Erythroblast (primary cell): ENCODE measurements at regions not wholly inside any gene's neighbourhood (a gene's known extent, or its start where the extent isn't known, plus 50 kb on each side); places are given as distances from the start of the nearest gene placed in this dataset.

Experiments used
- GATA1 ChIP-seq: IDR thresholded peaks from 2 replicates; pipeline ENCODE4 v1.6.1; 2011; ENCODE audit warnings: low read depth, mild to moderate bottlenecking, control low read depth, low read length, moderate library complexity
- POLR2A ChIP-seq: IDR thresholded peaks from 2 replicates; pipeline ENCODE4 v1.6.1; 2011; ENCODE audit warnings: mild to moderate bottlenecking, low read length

DNA sequence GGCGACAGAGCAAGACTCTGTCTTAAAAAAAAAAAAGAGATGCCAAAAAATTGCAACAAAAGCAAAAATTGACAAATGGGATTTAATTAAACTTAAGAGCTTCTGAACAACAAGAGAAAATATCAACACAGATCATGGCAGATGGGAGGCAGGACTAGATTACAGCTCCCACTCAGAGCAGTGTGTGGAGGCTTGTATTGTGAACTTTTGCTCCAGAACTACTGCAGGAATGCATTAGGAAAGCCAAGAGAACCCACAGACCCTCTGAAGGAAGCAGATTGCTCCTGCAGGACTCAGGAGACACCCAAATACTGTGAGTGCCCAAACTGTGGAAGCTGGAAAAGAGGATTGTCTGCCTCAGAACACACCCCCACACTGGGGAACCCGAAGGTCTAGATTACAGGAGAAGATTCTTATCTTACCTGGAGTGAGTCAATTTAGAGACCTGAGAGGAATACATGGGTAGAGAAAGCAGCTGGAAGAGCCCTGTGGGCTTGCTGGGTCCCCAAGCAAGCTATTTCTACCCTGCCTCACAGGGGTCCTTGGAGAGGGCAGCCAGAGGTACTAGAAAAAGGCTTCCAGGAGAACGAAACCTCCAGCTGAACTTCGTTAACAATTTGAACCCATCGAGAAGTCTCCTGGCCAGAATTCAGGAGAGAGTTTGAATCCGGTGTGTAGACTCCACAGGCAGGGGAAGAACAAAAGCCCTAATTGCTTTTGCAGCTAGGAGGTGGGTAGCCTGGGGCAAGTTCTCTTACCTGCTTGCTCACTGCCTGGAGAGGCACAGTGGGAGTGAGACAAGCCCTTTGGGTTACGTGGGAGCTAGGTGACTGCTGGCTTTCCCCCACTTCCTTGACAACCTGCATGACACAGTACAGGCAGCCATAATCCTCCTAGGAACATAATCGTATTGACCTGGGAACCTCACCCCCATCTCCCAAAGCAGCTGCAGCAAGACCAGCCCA, 593.4 kb upstream of the RGMB start:
- TF ChIP-seq POLR2A (no peak), GATA1 (no peak)
